ENCODE measurements at regions not wholly inside any gene's neighbourhood (a gene's known extent, or its start where the extent isn't known, plus 50 kb on each side); places are given as distances from the start of the nearest gene placed in this dataset.

DNA sequence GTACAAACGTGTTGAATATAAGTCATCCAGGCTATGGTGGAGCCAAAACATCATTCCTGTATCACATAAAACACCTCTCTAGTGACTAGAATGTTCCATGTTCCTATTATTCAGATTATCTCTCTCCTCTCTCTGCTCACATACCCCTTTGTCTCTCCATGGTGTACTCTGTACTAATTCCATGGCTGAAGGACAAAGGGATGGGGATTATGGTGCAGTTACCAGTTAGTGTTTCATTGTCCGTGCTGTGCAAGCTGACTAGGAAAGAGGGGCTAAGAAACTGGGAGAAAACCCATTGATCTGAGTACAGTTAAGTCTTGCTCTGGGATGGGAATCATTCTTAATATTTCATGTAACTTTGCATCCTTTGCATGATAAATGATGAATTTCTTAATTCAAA, 397.4 kb upstream of the NOX3 start:
- Histone ChIP-seq H3K4me3 (no peak overlapping the region), H3K4me1 (no peaks in the 10 kb centered on the region), H3K36me3 (no peaks in the 10 kb centered on the region), H3K9me3 (no peaks in the 10 kb centered on the region), H3K27me3 (no peaks in the 10 kb centered on the region), H3K27ac (no peak overlapping the region)
- 89% methylated on average over 2 of the region's 2 CpGs for WGBS
- TF ChIP-seq POLR2AphosphoS5 (IDR thresholded peaks at IDR 0.05) (no peak), EP300 (IDR thresholded peaks at IDR 0.05) (no peak), POLR2A (IDR thresholded peaks at IDR 0.05) (no peak)
- TF ChIP-seq, protein P1, sequence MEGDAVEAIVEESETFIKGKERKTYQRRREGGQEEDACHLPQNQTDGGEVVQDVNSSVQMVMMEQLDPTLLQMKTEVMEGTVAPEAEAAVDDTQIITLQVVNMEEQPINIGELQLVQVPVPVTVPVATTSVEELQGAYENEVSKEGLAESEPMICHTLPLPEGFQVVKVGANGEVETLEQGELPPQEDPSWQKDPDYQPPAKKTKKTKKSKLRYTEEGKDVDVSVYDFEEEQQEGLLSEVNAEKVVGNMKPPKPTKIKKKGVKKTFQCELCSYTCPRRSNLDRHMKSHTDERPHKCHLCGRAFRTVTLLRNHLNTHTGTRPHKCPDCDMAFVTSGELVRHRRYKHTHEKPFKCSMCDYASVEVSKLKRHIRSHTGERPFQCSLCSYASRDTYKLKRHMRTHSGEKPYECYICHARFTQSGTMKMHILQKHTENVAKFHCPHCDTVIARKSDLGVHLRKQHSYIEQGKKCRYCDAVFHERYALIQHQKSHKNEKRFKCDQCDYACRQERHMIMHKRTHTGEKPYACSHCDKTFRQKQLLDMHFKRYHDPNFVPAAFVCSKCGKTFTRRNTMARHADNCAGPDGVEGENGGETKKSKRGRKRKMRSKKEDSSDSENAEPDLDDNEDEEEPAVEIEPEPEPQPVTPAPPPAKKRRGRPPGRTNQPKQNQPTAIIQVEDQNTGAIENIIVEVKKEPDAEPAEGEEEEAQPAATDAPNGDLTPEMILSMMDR (IDR thresholded peaks at IDR 0.05), result no peak
- DNase-seq (ENCODE audit: low spot score in 2 of 2), result no peak

DNA sequence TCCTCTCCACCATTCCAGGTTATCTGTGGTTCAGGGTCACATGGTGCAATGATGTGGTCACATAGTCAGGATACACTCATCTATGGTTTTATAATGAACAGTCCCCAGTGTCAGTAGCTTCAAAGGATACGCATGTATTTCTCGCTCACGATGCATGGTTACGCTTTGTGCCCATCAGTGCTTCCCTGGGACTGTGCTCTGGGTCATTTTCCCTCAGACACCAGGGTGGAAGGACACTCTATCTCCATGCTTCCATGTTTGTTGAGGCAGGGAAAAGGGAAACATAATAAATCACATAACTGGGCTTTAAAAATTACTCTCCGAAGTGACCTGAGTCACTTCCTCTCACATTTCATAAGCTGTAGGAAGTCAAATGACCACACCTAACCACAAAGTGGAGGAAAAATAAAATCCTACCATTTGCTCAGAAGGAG, 394.8 kb upstream of the NOX3 start:
- no peaks in the 10 kb centered on the region for H3K27me3 ChIP-seq
- H3K36me3 ChIP-seq, result no peaks in the 10 kb centered on the region
- WGBS, result 89% methylated on average over 5 of the region's 5 CpGs
- no peaks in the 10 kb centered on the region for H3K4me1 ChIP-seq
- DNase-seq (ENCODE audit: low spot score in 2 of 2), result no peak
- TF ChIP-seq, protein P1 (IDR thresholded peaks at IDR 0.05), result no peak
- no peak for TF ChIP-seq EP300 (IDR thresholded peaks at IDR 0.05)
- no peak overlapping the region for H3K27ac ChIP-seq
- no peak overlapping the region for H3K4me3 ChIP-seq
- no peaks in the 10 kb centered on the region for H3K9me3 ChIP-seq

DNA sequence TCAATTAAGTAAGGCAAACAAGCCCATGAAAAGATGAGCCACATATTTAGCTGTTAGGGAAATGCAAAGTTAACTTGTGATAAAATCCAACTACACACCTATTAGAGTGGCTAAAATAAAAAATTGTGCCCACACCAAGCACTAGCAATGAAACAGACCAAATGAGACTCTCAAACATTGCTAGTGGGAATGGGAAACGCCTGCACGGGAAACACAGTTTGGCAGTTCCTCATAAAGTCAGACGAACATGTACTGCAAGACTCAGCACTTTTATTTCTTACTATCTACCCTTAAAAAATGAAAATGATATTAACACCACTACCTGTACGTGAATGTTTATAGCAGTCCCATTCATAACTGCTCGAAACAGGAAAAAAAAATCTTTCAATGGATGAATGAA, 392.1 kb upstream of the NOX3 start:
- no peak overlapping the region for H3K4me3 ChIP-seq
- no peak overlapping the region for H3K27ac ChIP-seq
- no peaks in the 10 kb centered on the region for H3K4me1 ChIP-seq
- H3K9me3 ChIP-seq, result peaks cover 6% of the 10 kb centered on the region
- WGBS, result 55% methylated on average over 5 of the region's 5 CpGs
- DNase-seq (ENCODE audit: low spot score in 2 of 2), result no peak
- H3K36me3 ChIP-seq, result no peaks in the 10 kb centered on the region
- TF ChIP-seq EP300 (IDR thresholded peaks at IDR 0.05) (no peak), POLR2A (IDR thresholded peaks at IDR 0.05) (no peak), POLR2AphosphoS5 (IDR thresholded peaks at IDR 0.05) (no peak)
- TF ChIP-seq, protein P1 (IDR thresholded peaks at IDR 0.05), result no peak
- H3K27me3 ChIP-seq, result no peaks in the 10 kb centered on the region

DNA sequence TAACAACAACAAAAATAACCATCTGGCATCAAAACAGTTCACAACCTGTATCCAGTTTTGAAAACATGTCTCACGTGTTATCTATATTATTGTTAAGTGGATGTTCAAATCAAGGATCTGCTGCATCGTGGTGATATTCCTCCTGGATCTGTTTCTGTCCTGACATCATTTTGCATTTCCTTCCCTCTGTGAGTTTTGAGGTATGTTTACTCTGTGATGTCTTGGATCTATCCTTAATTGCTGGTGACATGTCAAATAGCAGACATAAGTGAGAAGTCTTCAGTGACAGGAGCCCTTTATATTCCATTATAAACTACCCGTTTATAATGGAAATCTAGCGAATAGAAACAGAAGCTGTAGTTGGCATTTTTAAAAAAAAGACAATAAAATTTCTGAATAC, 381.8 kb upstream of the NOX3 start:
- H3K4me1 ChIP-seq, result no peaks in the 10 kb centered on the region
- no peak for TF ChIP-seq POLR2AphosphoS5 (IDR thresholded peaks at IDR 0.05)
- no peak for TF ChIP-seq POLR2A (IDR thresholded peaks at IDR 0.05)
- TF ChIP-seq EP300 (IDR thresholded peaks at IDR 0.05), result no peak
- TF ChIP-seq, protein P1 (IDR thresholded peaks at IDR 0.05), result no peak
- no peak for DNase-seq (ENCODE audit: low spot score in 2 of 2)
- no peak overlapping the region for H3K27ac ChIP-seq
- no peaks in the 10 kb centered on the region for H3K27me3 ChIP-seq
- WGBS, result 96% methylated on average over 4 of the region's 4 CpGs
- H3K9me3 ChIP-seq, result no peaks in the 10 kb centered on the region
- no peak overlapping the region for H3K4me3 ChIP-seq
- no peaks in the 10 kb centered on the region for H3K36me3 ChIP-seq

DNA sequence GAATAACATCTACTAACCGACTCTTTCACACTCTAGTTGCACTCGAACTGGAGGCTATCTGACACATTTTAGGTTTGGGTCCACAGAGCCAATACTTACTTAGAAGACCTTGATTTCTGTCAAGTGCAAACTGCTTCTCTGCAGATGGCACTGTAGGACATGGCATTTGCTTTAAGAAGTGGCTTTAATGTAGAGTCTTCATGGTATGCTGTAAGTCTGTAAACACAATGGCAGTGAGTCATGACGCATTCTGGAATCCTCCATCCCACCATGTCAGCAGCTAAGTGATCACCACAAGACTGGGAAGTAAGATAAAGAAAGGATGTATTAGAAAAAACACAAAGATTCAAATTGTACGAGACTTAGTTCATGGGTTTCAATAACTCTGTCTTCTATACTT, 377.0 kb upstream of the NOX3 start:
- Histone ChIP-seq H3K27me3 (no peaks in the 10 kb centered on the region), H3K4me1 (no peaks in the 10 kb centered on the region), H3K27ac (no peak overlapping the region), H3K4me3 (no peak overlapping the region), H3K36me3 (no peaks in the 10 kb centered on the region), H3K9me3 (no peaks in the 10 kb centered on the region)
- TF ChIP-seq POLR2AphosphoS5 (IDR thresholded peaks at IDR 0.05) (no peak), EP300 (IDR thresholded peaks at IDR 0.05) (no peak), POLR2A (IDR thresholded peaks at IDR 0.05) (no peak)
- TF ChIP-seq, protein P1 (IDR thresholded peaks at IDR 0.05), result no peak
- no peak for DNase-seq (ENCODE audit: low spot score in 2 of 2)
- 86% methylated on average over 4 of the region's 4 CpGs for WGBS

Measured in suprapubic skin (tissue), 4 donors.